ENCODE measurements at regions not wholly inside any gene's neighbourhood (a gene's known extent, or its start where the extent isn't known, plus 50 kb on each side); places are given as distances from the start of the nearest gene placed in this dataset.

DNA sequence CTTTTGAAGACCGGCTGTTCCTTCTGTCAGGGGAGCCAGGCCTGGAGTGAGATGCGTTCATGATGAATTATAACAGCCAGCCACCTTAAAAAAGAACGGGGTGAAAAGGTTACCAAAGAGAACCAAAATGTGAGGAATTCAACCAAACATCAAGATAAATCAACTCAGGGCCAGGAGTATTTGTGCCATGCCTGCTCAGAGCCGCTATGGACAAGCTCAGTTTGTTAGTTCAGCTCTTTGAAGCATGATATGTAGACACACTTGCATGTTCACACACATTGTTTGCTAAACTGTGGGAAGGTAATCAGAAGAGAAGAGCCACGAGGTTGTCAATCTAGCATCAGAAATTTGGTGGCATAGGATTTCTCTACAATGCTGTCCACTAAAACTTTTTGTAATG is 367.4 kb upstream of the TBX3 start:
- no peak overlapping the region for H3K27ac ChIP-seq (ENCODE audit: low read depth, low read length)
- H3K4me1 ChIP-seq (ENCODE audit: control insufficient read depth in 1 of 2, insufficient read depth in 2 of 2, low read length in 2 of 2) = no peaks in the 10 kb centered on the region
- no peaks in the 10 kb centered on the region for H3K36me3 ChIP-seq (ENCODE audit: control insufficient read depth in 1 of 2, insufficient read depth in 2 of 2, low read length in 2 of 2)
- H3K27me3 ChIP-seq (ENCODE audit: control insufficient read depth in 1 of 2, insufficient read depth in 2 of 2, low read length in 2 of 2) = no peaks in the 10 kb centered on the region
- H3K9me3 ChIP-seq (ENCODE audit: control insufficient read depth in 1 of 2, low read length in 2 of 2) = no peaks in the 10 kb centered on the region
- H3K4me3 ChIP-seq (ENCODE audit: low read depth in 1 of 2, low read length in 2 of 2) = no peak overlapping the region
- H3K9ac ChIP-seq (ENCODE audit: low read depth in 1 of 2, low read length in 2 of 2) = no peak overlapping the region

DNA sequence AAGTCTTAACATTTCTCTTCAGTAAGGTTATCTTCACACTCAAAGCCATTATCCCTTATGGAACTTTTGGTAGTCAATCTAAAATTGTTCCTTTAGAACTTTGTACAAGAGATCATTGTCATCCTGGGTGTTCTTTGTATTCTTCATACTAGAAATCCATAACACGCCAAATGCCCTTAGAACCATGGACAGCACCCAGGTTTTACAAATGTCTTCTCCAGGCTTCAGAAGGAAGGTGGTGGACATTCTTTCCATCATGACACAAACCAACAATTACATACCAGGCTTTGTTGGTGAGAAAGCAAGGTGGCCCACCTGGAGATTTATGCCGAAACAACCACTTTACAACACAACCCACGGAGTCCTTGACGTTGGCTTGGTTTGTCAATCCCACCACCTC is 365.6 kb upstream of the TBX3 start:
- Histone ChIP-seq H3K4me1 (ENCODE audit: control insufficient read depth in 1 of 2, insufficient read depth in 2 of 2, low read length in 2 of 2) (no peaks in the 10 kb centered on the region), H3K4me3 (ENCODE audit: low read depth in 1 of 2, low read length in 2 of 2) (no peak overlapping the region), H3K27ac (ENCODE audit: low read depth, low read length) (no peak overlapping the region), H3K27me3 (ENCODE audit: control insufficient read depth in 1 of 2, insufficient read depth in 2 of 2, low read length in 2 of 2) (no peaks in the 10 kb centered on the region), H3K9me3 (ENCODE audit: control insufficient read depth in 1 of 2, low read length in 2 of 2) (no peaks in the 10 kb centered on the region), H3K9ac (ENCODE audit: low read depth in 1 of 2, low read length in 2 of 2) (no peak overlapping the region), H3K36me3 (ENCODE audit: control insufficient read depth in 1 of 2, insufficient read depth in 2 of 2, low read length in 2 of 2) (no peaks in the 10 kb centered on the region)

DNA sequence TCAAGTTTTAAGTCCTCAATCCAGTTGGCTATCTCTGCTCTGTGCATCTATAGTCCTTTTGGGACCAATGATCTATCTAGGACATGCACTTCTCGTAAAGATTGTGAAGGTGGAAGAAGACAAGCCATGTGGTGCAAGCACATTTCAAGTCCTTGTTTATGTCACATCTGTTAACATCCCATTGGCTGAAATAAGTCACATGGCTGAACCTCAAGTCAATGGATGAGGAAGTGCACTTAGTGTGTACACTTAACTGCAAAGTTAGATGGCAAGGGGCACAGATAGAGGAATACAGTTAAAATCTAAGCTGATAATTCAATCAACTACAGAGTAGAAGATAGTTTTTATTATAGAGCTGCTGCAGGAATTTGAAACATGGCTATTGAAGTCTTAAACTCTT is 362.8 kb upstream of the TBX3 start:
- Histone ChIP-seq H3K9me3 (ENCODE audit: control insufficient read depth in 1 of 2, low read length in 2 of 2) (no peaks in the 10 kb centered on the region), H3K9ac (ENCODE audit: low read depth in 1 of 2, low read length in 2 of 2) (no peak overlapping the region), H3K4me3 (ENCODE audit: low read depth in 1 of 2, low read length in 2 of 2) (no peak overlapping the region), H3K36me3 (ENCODE audit: control insufficient read depth in 1 of 2, insufficient read depth in 2 of 2, low read length in 2 of 2) (no peaks in the 10 kb centered on the region), H3K27me3 (ENCODE audit: control insufficient read depth in 1 of 2, insufficient read depth in 2 of 2, low read length in 2 of 2) (no peaks in the 10 kb centered on the region), H3K4me1 (ENCODE audit: control insufficient read depth in 1 of 2, insufficient read depth in 2 of 2, low read length in 2 of 2) (no peaks in the 10 kb centered on the region), H3K27ac (ENCODE audit: low read depth, low read length) (no peak overlapping the region)

GRCh38 chr12:115044073-115044472 is 360.1 kb upstream of the TBX3 start:
- no peaks in the 10 kb centered on the region for H3K9me3 ChIP-seq (ENCODE audit: control insufficient read depth in 1 of 2, low read length in 2 of 2)
- no peak overlapping the region for H3K9ac ChIP-seq (ENCODE audit: low read depth in 1 of 2, low read length in 2 of 2)
- H3K4me3 ChIP-seq (ENCODE audit: low read depth in 1 of 2, low read length in 2 of 2) = no peak overlapping the region

DNA sequence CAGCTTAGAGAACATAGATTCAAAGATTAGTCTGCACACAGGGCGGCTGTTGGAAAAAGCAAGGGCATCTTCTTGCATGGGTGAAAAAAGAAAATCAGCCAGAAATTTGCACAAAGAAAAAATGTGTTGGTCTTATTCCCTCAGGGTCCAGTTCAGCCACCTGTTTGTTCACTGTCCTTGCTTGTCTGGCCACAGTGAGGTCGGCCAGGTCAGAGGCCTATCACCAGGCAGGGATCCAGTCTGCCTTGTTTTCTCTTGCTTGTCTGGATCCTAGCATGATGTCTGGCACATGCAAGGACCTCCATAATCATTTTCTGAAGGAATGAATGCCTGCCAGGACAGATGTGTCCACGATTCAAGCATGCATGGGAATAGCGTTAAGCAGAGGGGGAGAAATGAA is 359.1 kb upstream of the TBX3 start:
- no peak overlapping the region for H3K4me3 ChIP-seq (ENCODE audit: low read depth in 1 of 2, low read length in 2 of 2)
- H3K9ac ChIP-seq (ENCODE audit: low read depth in 1 of 2, low read length in 2 of 2) = no peak overlapping the region
- no peaks in the 10 kb centered on the region for H3K36me3 ChIP-seq (ENCODE audit: control insufficient read depth in 1 of 2, insufficient read depth in 2 of 2, low read length in 2 of 2)
- H3K27ac ChIP-seq (ENCODE audit: low read depth, low read length) = no peak overlapping the region
- no peaks in the 10 kb centered on the region for H3K27me3 ChIP-seq (ENCODE audit: control insufficient read depth in 1 of 2, insufficient read depth in 2 of 2, low read length in 2 of 2)
- no peaks in the 10 kb centered on the region for H3K4me1 ChIP-seq (ENCODE audit: control insufficient read depth in 1 of 2, insufficient read depth in 2 of 2, low read length in 2 of 2)
- no peaks in the 10 kb centered on the region for H3K9me3 ChIP-seq (ENCODE audit: control insufficient read depth in 1 of 2, low read length in 2 of 2)

More at GRCh38 chr12:115044073-115044472, 360.1 kb upstream of the TBX3 start:
- H3K27ac ChIP-seq (ENCODE audit: low read depth, low read length) = no peak overlapping the region
- H3K36me3 ChIP-seq (ENCODE audit: control insufficient read depth in 1 of 2, insufficient read depth in 2 of 2, low read length in 2 of 2) = no peaks in the 10 kb centered on the region
- H3K27me3 ChIP-seq (ENCODE audit: control insufficient read depth in 1 of 2, insufficient read depth in 2 of 2, low read length in 2 of 2) = no peaks in the 10 kb centered on the region
- H3K4me1 ChIP-seq (ENCODE audit: control insufficient read depth in 1 of 2, insufficient read depth in 2 of 2, low read length in 2 of 2) = no peaks in the 10 kb centered on the region

- H3K4me3 ChIP-seq (ENCODE audit: low read depth in 1 of 2, low read length in 2 of 2) = no peak overlapping the region
Measured at GRCh38 chr12:115042341-115042740, 358.4 kb upstream of the TBX3 start.

DNA sequence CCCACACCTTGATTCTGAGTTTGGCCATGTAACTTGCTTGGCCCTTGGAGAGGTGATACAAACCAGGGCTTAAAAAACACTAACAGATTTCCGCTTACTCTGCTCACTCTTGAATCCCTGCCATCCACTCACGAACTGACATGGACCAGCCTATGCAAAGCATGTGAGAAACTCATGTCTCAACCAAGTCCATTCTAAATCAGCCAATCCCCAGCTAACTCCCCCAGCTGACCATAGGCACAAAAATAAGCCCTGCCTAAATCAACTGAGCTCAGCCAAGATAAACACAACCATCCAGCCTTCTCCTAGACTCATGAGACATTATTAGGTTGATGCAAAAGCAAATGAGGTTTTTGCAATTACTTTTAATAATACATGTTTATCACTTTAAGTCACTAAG is 353.9 kb upstream of the TBX3 start:
- no peaks in the 10 kb centered on the region for H3K27me3 ChIP-seq (ENCODE audit: control insufficient read depth in 1 of 2, insufficient read depth in 2 of 2, low read length in 2 of 2)
- H3K9me3 ChIP-seq (ENCODE audit: control insufficient read depth in 1 of 2, low read length in 2 of 2) = no peaks in the 10 kb centered on the region
- no peak overlapping the region for H3K9ac ChIP-seq (ENCODE audit: low read depth in 1 of 2, low read length in 2 of 2)
- H3K4me3 ChIP-seq (ENCODE audit: low read depth in 1 of 2, low read length in 2 of 2) = no peak overlapping the region
- no peaks in the 10 kb centered on the region for H3K4me1 ChIP-seq (ENCODE audit: control insufficient read depth in 1 of 2, insufficient read depth in 2 of 2, low read length in 2 of 2)
- no peak overlapping the region for H3K27ac ChIP-seq (ENCODE audit: low read depth, low read length)
- no peaks in the 10 kb centered on the region for H3K36me3 ChIP-seq (ENCODE audit: control insufficient read depth in 1 of 2, insufficient read depth in 2 of 2, low read length in 2 of 2)

More at GRCh38 chr12:115042341-115042740, 358.4 kb upstream of the TBX3 start:
- H3K9ac ChIP-seq (ENCODE audit: low read depth in 1 of 2, low read length in 2 of 2) = no peak overlapping the region
- no peaks in the 10 kb centered on the region for H3K4me1 ChIP-seq (ENCODE audit: control insufficient read depth in 1 of 2, insufficient read depth in 2 of 2, low read length in 2 of 2)
- H3K27ac ChIP-seq (ENCODE audit: low read depth, low read length) = no peak overlapping the region
- H3K9me3 ChIP-seq (ENCODE audit: control insufficient read depth in 1 of 2, low read length in 2 of 2) = no peaks in the 10 kb centered on the region
- no peaks in the 10 kb centered on the region for H3K36me3 ChIP-seq (ENCODE audit: control insufficient read depth in 1 of 2, insufficient read depth in 2 of 2, low read length in 2 of 2)
- no peaks in the 10 kb centered on the region for H3K27me3 ChIP-seq (ENCODE audit: control insufficient read depth in 1 of 2, insufficient read depth in 2 of 2, low read length in 2 of 2)

- Histone ChIP-seq H3K36me3 (ENCODE audit: control insufficient read depth in 1 of 2, insufficient read depth in 2 of 2, low read length in 2 of 2) (no peaks in the 10 kb centered on the region), H3K9ac (ENCODE audit: low read depth in 1 of 2, low read length in 2 of 2) (no peak overlapping the region), H3K4me3 (ENCODE audit: low read depth in 1 of 2, low read length in 2 of 2) (no peak overlapping the region), H3K27me3 (ENCODE audit: control insufficient read depth in 1 of 2, insufficient read depth in 2 of 2, low read length in 2 of 2) (no peaks in the 10 kb centered on the region), H3K27ac (ENCODE audit: low read depth, low read length) (no peak overlapping the region), H3K4me1 (ENCODE audit: control insufficient read depth in 1 of 2, insufficient read depth in 2 of 2, low read length in 2 of 2) (no peaks in the 10 kb centered on the region), H3K9me3 (ENCODE audit: control insufficient read depth in 1 of 2, low read length in 2 of 2) (no peaks in the 10 kb centered on the region)
Measured at GRCh38 chr12:115035535-115036107, 351.6 kb upstream of the TBX3 start.

DNA sequence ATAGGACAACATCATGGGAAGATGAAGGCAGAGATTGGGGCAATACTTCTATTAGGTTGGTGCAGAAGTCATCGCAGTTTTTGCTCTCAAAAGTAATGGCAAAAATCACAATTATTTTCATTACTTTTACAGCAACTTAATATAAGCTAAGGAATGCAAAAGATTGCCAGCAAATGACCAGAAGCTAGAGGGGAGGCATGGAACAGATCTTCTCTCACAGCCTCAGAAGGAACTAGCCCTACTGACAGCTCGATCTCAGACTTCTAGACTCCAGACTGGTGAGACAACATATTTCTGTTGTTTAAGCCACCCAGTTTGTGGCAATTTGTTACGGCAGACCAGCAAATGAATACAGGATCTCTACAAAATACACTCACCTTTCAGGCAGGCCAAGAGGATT is 348.5 kb upstream of the TBX3 start:
- H3K4me3 ChIP-seq (ENCODE audit: low read depth in 1 of 2, low read length in 2 of 2) = no peak overlapping the region
- no peak overlapping the region for H3K9ac ChIP-seq (ENCODE audit: low read depth in 1 of 2, low read length in 2 of 2)
- no peak overlapping the region for H3K27ac ChIP-seq (ENCODE audit: low read depth, low read length)
- H3K9me3 ChIP-seq (ENCODE audit: control insufficient read depth in 1 of 2, low read length in 2 of 2) = no peaks in the 10 kb centered on the region
- no peaks in the 10 kb centered on the region for H3K27me3 ChIP-seq (ENCODE audit: control insufficient read depth in 1 of 2, insufficient read depth in 2 of 2, low read length in 2 of 2)
- H3K4me1 ChIP-seq (ENCODE audit: control insufficient read depth in 1 of 2, insufficient read depth in 2 of 2, low read length in 2 of 2) = no peaks in the 10 kb centered on the region
- no peaks in the 10 kb centered on the region for H3K36me3 ChIP-seq (ENCODE audit: control insufficient read depth in 1 of 2, insufficient read depth in 2 of 2, low read length in 2 of 2)

DNA sequence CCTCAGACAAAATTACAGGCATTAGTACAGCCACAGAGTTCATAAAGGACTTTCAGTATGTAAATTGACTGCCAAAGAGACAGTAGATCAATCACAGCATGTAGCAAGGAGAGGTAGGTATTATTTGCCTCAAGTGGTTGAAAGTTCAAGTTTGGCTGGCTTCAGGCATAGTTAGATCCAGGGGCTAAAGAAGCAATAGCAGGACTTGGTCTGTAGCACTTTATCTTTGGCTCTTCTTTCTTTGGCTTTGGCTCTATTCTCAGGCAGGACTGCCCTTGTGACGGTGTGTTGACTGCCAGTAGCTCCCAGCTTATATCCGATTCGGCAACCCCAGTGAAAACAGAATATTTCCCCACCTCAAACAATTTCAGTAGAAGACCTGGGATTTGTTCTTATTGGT is 346.0 kb upstream of the TBX3 start:
- Histone ChIP-seq H3K4me3 (ENCODE audit: low read depth in 1 of 2, low read length in 2 of 2) (no peak overlapping the region), H3K36me3 (ENCODE audit: control insufficient read depth in 1 of 2, insufficient read depth in 2 of 2, low read length in 2 of 2) (no peaks in the 10 kb centered on the region), H3K27ac (ENCODE audit: low read depth, low read length) (no peak overlapping the region), H3K9ac (ENCODE audit: low read depth in 1 of 2, low read length in 2 of 2) (no peak overlapping the region), H3K9me3 (ENCODE audit: control insufficient read depth in 1 of 2, low read length in 2 of 2) (no peaks in the 10 kb centered on the region), H3K27me3 (ENCODE audit: control insufficient read depth in 1 of 2, insufficient read depth in 2 of 2, low read length in 2 of 2) (no peaks in the 10 kb centered on the region), H3K4me1 (ENCODE audit: control insufficient read depth in 1 of 2, insufficient read depth in 2 of 2, low read length in 2 of 2) (no peaks in the 10 kb centered on the region)

DNA sequence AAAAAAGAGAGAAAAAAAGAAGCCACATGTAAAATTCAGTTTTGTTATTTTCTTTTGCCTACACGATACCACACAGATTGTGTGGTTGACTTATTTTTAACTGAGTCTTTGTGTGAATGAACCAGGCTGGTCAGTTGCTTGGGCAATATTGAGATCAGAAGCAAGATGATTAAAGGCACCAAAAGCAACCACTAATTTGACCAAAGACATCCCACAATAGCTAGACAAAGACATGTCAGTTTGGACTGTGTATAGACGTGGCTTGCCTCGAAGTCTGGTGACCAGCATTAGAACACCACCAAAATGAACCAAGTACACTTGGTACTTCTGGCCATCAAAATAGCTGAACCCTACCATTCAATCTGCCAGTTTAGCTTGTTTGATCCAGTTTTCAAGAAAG is 340.6 kb upstream of the TBX3 start:
- H3K27ac ChIP-seq (ENCODE audit: low read depth, low read length) = no peak overlapping the region
- peaks cover 5 to 7% of the 10 kb centered on the region in 2 donors for H3K9me3 ChIP-seq (ENCODE audit: control insufficient read depth in 1 of 2, low read length in 2 of 2)
- no peaks in the 10 kb centered on the region for H3K36me3 ChIP-seq (ENCODE audit: control insufficient read depth in 1 of 2, insufficient read depth in 2 of 2, low read length in 2 of 2)
- H3K4me3 ChIP-seq (ENCODE audit: low read depth in 1 of 2, low read length in 2 of 2) = no peak overlapping the region
- H3K4me1 ChIP-seq (ENCODE audit: control insufficient read depth in 1 of 2, insufficient read depth in 2 of 2, low read length in 2 of 2) = no peaks in the 10 kb centered on the region
- no peak overlapping the region for H3K9ac ChIP-seq (ENCODE audit: low read depth in 1 of 2, low read length in 2 of 2)
- H3K27me3 ChIP-seq (ENCODE audit: control insufficient read depth in 1 of 2, insufficient read depth in 2 of 2, low read length in 2 of 2) = no peaks in the 10 kb centered on the region
